ENCODE measurements at regions not wholly inside any gene's neighbourhood (a gene's known extent, or its start where the extent isn't known, plus 50 kb on each side); places are given as distances from the start of the nearest gene placed in this dataset.

DNA sequence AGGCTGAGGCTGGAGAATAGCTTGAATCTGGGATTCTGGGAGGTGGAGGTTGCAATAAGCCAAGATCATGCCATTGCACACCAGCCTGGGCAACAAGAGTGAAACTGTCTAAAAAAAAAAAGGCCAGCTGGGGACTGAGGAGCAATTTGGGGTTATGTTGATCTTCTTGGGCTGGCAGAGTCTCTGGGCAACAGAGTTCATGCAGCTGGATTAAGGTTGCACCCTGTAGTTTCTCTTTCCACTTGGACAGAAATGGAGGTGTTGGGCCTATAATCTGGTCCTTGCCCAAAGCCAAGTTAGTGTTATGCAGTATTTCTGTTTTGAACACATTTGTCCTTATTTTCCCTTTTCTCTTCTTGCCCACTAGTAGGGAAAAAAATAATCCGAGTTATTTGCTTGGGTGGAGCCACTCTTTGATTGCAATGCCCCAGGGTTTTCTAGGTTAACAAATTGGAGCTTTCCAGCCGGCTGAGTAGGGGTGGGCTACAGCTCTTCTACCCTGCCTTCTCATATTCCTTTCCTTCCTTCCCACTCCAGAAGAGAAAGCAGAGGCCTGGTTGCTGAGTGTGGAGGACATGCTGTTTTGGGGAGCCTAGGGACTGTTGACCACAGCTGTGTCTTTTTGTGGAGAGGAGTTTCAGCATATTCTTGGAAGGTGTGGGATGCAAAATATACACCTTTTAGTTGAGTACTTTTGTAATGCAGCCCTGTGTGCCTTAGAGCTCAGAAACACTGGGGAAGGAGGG lies 213.9 kb downstream of the SOX4 start:
- DNase-seq (ENCODE audit: low read depth, low spot score) = no peak
- ChIA-PET CTCF (interaction anchor here (1.3 kb wide), 1 partner anchor 210 kb away, joined by 4 read pairs; no protein-coding TSS in a partner anchor), POLR2A (no interaction called here)
- H3K4me3 ChIP-seq (ENCODE audit: low read depth, low read length) = no peak overlapping the region
- TF ChIP-seq CTCF (IDR thresholded peaks at IDR 0.05; ENCODE audit: insufficient read depth, low read length, missing control alignments) = no peak

- CTCF ChIA-PET = interaction anchor here (1.3 kb wide), 1 partner anchor 211 kb away, joined by 4 read pairs; no protein-coding TSS in a partner anchor
These were observed 214.5 kb downstream of the SOX4 start for GRCh38 chr6:21808045-21808470.

GRCh38 chr6:21808551-21809242 lies 215.1 kb downstream of the SOX4 start:
- DNase-seq (ENCODE audit: low read depth, low spot score) = no peak
- CTCF ChIA-PET = interaction anchor here (0.8 kb wide), 1 partner anchor 25 kb away, joined by 3 read pairs; no protein-coding TSS in a partner anchor
- no peak for TF ChIP-seq CTCF (IDR thresholded peaks at IDR 0.05; ENCODE audit: insufficient read depth, low read length, missing control alignments)
- no peak overlapping the region for H3K4me3 ChIP-seq (ENCODE audit: low read depth, low read length)
- POLR2A ChIA-PET = no interaction called here

More at GRCh38 chr6:21808045-21808470, 214.5 kb downstream of the SOX4 start:
- POLR2A ChIA-PET = no interaction called here
- H3K4me3 ChIP-seq (ENCODE audit: low read depth, low read length) = no peak overlapping the region
- no peak for TF ChIP-seq CTCF (IDR thresholded peaks at IDR 0.05; ENCODE audit: insufficient read depth, low read length, missing control alignments)
- DNase-seq (ENCODE audit: low read depth, low spot score) = no peak

GRCh38 chr6:21811484-21811883 lies 217.9 kb downstream of the SOX4 start:
- H3K4me3 ChIP-seq (ENCODE audit: low read depth, low read length) = no peak overlapping the region
- DNase-seq (ENCODE audit: low read depth, low spot score) = no peak
- CTCF ChIA-PET = no interaction called here
- TF ChIP-seq CTCF (IDR thresholded peaks at IDR 0.05; ENCODE audit: insufficient read depth, low read length, missing control alignments) = no peak
- POLR2A ChIA-PET = no interaction called here

DNA sequence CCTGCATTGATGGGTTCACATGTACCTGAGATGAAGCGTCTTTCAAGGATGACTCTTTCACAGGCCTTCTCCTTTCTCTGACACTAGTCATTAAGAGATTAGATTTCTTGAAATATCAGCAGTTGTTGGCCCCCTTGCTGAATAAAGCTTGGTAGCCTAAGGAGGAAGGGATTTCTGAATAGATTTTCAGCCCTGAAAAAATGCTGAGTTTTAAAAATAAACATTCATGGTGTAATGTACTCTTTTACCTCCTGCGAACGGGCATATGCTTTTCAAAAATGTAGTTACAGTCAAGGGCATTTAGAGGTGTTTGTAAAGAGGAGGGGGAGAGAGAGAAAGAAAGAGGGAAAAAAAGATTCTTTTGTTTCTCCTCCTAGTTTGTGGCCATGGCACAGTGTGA lies 222.7 kb downstream of the SOX4 start:
- no peak for DNase-seq (ENCODE audit: low read depth, low spot score)
- no peak for TF ChIP-seq CTCF (IDR thresholded peaks at IDR 0.05; ENCODE audit: insufficient read depth, low read length, missing control alignments)
- H3K4me3 ChIP-seq (ENCODE audit: low read depth, low read length) = no peak overlapping the region
- ChIA-PET POLR2A (no interaction called here), CTCF (no interaction called here)

DNA sequence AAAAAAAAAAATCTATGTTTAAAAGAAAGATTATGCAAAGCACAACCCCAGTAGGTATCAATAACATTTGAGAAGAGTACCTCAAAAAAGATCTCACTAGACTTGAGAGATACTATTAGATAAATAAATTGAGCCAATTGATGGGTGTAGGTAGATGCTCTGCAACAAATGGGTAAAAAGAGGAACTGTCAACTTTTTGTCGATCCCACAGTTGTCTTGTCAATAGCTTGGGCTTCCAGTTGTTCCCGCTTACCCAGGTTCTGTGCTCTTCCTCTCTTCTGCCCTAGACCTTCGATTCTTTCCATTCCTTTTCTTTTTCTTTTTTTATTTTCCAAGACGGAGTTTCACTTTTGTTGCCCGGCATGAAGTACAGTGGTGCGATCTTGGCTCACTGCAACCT lies 226.9 kb downstream of the SOX4 start:
- POLR2A ChIA-PET = no interaction called here
- no peak overlapping the region for H3K4me3 ChIP-seq (ENCODE audit: low read depth, low read length)
- no peak for DNase-seq (ENCODE audit: low read depth, low spot score)
- CTCF ChIA-PET = no interaction called here
- no peak for TF ChIP-seq CTCF (IDR thresholded peaks at IDR 0.05; ENCODE audit: insufficient read depth, low read length, missing control alignments)

All from AG04449 (cell line).